GM19455 (cell line): ENCODE measurements at regions not wholly inside any gene's neighbourhood (a gene's known extent, or its start where the extent isn't known, plus 50 kb on each side); places are given as distances from the start of the nearest gene placed in this dataset.
"Not testable (repeated sequence)": the region's sequence is repeated elsewhere in the genome, so short reads cannot be mapped to it uniquely, and the experiment has no call there.

Source experiments
- ATAC-seq: cut with Tn5 transposase; IDR thresholded peaks from one replicate; pipeline ENCODE4 v1.9.1; 2021; ENCODE audit not compliant: unreplicated experiment

DNA sequence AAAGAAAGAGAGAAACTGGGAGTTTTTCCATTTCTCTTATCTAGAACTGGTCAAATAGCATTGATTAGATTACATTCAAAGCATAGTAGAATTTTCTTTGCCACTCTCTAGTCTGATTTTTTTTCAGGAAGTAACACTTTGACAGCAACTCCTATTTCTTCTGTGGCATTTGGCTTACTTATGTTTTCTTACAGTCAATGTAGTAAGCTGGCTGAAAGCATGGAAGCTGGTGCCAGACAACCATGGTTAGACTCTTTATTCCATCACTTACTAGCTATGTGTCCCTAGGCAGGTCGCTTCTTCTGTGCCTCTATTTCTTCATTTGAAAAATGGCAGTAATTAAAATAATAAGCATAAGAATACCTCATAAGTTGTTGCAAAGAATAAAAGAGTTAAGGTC, 54.2 kb upstream of the OPRM1 start:
- no peak for ATAC-seq

DNA sequence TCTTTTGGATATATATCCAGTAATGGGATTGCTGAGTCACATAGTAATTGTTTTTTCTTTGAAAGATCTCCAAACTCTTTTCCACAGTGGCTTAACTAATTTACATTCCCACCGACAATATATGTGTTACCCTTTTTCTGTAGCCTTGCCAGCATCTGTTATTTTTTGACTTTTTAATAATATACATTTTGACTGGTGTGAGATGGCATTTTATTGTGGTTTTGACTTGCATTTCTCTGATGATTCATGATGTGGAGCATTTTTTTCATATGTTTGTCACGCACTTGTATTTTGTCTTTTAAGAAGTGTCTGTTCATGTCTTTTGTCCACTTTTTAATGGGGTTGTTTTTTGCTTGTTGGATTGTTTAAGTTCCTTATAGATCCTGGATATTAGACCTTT, 58.9 kb upstream of the OPRM1 start:
- ATAC-seq = no peak

DNA sequence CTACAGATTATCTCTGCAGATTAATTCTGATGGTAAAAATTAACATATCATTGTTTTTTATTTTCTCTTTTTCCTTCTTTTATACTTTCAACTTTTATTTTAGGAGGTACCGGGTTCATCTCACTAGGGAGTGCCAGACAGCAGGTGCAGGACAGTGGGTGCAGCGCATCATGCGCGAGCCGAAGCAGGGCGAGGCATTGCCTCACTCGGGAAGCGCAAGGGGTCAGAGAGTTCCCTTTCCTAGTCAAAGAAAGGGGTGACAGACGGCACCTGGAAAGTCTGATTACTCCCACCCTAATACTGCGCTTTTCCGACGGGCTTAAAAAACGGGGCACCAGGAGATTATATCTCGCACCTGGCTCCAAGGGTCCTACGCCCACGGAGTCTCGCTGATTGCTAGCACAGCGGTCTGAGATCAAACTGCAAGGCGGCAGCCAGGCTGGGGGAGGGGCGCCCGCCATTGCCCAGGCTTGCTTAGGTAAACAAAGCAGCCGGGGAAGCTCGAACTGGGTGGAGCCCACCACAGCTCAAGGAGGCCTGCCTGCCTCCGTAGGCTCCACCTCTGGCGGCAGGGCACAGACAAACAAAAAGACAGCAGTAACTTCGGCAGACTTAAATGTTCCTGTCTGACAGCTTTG, 60.0 kb upstream of the OPRM1 start:
- ATAC-seq = not testable (repeated sequence)

DNA sequence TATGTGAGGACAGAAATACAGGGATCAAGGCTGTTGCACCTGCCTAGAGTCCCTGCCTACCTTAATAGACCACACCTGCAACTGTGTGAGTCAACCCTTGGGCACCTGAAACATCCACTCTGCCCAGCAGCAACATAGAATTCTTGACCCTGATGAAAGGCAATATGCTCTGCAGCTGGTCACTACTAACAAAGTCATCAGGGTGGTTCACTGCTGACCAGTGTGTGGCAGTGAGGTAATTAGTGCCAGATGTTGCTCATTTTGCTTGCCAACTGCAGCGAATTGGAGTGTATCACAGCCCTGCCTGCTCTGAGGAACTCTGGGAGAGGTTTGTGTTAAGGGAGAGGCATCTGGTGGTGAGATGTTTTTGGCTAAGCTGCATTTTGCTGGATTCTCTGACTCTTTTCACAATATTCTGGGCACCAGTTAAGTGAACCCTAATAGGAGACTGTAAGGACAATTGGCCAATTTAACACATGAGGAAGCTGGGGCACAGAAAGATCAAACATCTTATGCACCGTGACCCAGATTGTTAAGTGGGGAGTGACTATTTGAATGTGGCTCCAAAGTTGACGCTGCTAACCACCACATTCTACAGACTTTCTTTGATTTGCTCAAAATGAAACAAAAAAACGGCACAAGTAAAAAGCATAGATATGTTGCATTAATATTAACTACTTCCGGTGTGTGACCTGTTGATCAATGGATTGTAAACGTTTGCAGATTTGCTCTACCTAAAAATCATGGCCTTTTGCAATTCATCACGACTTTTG, 61.9 kb upstream of the OPRM1 start:
- no peak for ATAC-seq

DNA sequence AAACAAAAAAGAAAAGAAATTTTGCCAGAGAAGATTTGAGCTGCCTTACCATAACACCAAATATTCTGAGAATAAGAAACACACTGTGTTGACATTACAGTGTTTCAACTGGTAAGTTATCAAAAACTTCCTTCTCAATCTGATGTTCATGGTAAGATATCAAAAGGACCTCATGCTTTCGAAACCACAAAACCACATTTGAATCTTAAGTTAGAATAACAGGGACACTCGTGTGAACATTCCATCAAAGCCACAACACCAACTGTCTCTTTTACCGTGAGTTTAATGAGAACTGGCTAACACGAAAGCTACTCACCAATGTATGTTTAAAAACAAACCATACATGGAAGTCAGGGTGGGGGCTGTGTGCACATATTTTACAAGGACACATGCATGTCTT, 73.0 kb upstream of the OPRM1 start:
- no peak for ATAC-seq

DNA sequence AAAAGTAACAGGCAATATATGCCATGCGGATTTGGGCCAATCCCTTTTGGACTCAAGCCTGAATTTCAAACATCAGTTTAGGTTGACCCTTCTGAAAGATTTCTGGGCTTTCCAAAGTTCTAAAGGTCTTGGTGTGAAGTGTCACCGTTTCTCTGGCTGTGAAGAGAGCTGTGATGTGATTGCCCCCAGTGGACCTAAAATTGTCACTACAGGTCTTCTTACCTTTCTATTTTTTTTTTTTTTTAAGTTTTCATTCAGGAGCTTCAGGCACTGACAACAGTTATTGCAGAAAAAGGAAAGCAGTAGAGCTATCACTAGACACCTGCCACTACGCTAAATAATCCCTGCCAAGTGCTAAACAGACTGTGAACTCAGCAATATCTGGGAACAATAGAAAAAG, 75.7 kb upstream of the OPRM1 start:
- no peak for ATAC-seq

DNA sequence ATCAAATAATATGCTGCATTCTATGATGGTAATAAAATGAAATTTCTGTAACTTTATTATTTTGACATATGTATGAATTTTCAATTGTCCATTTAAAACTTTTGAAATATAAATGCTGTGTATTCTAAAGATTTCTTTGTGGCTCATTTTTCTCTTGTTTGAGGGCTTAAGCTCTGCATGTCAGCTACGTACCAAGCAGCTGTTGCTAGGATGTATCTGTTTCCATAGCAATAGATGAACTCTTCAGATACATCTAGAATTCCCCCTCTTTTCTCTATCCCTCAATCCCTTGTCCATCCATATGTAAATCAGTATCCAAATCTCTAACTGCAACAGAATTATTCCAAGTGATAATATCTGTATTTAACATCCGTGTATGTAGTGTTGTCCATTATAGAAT, 76.5 kb upstream of the OPRM1 start:
- no peak for ATAC-seq

DNA sequence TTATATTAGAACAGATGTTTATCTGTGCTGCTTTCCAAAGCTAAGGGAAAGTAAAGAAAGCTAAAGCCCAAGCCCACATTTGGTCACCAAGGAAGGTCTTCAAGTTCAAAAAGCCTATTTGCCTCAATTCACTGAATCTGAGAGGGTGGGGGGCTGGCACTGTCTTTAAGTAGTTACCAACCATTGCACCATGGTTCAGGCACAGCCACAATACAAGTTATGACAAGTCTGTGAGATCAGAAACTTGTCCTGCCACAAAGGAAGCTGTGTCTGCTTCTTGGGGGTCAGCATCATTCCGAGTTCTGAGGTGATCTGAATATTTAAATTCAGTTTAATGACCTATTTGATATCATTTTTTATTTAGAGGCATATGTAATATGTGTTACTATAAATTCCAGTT, 78.3 kb upstream of the OPRM1 start:
- ATAC-seq = no peak

DNA sequence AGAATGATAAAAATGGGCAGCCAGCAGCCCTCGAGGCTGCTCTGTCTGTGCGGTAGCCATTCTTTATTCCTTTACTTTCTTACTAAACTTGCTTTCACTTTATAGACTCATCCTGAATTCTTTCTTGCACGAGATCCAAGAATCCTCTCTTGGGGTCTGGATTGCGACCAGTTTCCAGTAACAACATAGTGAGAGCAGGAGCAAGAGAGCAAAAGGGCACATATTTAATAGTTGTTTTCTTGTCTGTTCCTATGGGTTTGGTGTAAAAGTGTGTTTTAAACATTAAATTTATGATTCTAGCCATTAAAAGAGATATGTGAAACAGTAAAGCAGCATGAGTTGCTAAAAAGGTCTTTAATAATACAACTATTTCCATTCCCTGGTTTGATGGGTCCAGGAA, 78.8 kb upstream of the OPRM1 start:
- no peak for ATAC-seq

DNA sequence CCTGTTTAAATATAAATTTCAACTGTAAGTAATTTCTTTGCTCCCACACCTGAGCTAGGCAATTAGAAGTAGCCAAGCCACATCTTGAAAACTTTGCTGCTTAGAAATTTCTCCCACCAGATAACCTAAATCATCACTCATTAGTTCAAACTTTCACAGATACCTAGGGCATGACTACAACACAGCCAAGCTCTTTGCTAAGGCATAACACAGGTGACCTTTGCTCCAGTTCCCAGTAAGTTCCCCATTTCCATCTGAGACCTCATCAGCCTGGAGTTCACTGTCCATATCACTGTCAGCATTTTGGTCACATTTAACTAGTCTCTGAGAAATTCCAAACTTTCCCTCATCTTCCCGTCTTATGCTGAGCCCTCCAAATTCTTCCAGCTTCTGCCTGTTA, 79.8 kb upstream of the OPRM1 start:
- ATAC-seq = no peak

DNA sequence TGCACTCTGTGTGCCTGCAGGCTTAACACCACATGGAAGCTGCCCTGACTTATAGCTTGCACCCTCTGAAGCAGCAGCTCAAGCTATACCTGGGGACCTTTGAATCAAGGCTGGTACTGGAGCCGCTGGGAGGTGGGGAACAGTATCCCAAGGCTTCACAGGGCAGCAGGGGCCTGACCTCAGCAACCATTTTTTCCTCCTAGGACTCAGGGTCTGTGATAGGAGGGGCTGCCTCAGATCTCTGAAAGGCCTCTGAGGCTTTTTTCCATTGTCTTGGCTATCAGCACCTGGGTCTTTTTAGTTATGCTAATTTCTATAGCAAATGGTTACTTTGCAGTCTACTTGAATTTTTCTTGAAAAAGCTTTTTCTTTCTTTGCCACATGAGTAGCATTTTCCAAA, 80.2 kb upstream of the OPRM1 start:
- no peak for ATAC-seq

DNA sequence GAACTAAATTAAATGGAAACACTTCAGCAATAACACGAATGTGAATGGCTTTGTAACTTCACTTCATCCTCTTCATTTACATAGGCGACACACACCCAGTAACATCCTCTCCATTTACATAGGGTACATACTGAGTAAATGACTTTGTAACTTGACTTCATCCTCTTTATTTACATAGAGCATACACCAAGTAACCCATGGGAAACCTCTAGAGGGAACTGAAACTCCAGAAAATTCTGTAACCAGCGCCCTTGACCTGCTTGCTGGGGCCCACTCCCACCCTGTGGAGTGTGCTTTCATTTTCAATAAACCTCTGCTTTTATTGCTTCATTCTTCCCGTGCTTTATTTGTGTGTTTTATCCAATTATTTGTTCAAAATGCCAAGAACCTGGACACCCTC, 81.6 kb upstream of the OPRM1 start:
- peak; percentile 91 for ATAC-seq

DNA sequence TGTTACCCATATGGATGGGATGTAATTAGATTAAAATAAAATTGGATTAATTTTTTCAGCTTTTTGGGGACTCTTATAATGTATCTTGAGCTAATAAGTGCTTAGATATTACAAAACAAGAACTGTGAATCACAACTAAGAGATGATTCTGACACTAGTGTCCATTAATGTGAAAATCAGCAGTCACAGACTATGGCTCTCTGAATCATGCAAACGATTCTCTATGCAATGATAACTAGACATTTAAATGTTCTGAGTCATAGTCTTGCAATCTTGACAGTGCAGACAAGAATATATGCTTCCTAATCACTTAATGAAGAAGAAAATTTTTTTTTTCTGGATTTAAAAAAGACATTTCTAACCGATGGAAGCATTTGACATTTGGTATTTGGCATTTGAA, 82.2 kb upstream of the OPRM1 start:
- no peak for ATAC-seq

DNA sequence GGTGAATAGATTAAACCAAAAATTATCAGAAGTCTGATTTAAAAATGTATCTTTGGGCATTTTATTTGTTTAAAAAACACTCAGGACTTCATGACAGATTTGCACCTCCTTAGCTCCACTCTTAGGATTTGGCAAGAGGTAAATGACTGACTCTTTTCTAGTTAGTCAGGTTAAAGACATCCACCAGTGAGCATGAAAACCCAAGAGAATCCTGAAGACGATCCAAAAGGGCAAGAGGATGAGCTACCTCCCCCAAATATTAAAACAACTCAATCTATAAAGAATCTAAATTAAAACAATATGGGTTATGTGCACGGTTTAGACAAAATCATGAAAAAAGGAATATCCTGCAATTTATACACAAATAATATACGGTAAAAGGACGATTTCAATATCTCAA, 89.4 kb upstream of the OPRM1 start:
- no peak for ATAC-seq

DNA sequence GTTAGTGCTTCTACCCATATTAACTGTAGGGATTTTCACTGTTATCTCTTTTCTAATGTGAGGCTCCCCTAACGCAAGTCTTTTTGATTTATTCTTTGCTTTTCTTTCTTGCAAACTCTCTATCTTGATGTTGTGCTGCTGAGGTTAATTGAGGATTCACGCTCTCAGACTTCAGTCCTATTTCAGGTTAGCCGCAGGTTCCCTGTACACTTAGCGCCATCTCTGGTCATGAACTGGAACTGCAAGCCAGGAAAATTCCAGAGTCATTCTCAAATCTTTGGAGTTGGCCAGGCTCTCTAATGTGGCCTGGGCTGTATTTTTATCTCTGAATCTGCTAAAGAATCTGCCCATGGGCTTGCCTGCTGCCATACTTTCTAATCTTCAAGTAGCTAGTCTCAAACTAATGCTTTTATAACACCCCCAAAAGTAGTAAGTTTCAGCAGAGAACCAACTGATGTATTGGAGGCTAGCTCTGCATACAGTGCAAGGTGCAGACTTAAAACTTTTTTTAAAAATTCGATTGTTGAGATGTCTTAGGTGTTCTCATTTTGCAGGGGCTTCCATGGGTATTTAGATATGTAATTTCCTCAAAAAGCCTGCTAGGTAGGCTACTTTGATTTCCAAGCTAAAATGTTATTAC, 91.1 kb upstream of the OPRM1 start:
- ATAC-seq = no peak

DNA sequence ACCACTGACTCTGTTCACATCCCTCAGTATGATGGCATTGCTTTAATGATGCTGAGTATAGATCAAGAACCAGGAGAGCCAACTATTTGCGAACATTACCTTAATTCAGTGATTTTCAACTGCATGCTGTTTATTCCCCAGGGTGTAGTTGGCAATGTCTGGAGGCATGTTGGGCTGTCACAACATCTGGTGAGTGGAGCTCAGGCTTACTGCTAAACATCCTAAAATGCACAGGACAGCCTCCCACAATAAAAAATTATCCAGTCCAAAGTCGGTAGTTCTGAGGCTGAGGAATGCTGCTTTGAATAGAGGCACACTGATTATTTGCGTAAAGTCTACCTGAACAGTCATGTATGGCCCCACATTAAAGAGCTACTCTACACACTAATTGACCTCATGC, 94.8 kb upstream of the OPRM1 start:
- ATAC-seq = no peak

DNA sequence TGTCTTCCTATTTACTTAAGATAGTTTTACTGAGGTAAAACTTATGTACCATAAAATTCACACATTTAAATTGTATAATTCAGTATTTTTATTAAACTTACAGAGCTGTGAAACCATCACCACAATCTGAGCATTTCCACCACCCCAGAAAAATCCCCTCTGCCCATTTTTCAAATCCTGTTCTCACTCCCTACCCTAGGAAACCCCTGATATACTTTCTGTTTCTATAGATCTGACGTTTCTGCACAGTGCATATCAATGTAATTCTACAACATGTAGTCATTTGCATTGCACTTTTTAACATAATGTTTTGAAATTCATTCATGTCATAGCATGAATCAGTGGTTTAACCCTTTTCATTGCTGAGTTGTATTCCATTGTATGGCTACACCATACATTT, 96.7 kb upstream of the OPRM1 start:
- ATAC-seq = no peak

DNA sequence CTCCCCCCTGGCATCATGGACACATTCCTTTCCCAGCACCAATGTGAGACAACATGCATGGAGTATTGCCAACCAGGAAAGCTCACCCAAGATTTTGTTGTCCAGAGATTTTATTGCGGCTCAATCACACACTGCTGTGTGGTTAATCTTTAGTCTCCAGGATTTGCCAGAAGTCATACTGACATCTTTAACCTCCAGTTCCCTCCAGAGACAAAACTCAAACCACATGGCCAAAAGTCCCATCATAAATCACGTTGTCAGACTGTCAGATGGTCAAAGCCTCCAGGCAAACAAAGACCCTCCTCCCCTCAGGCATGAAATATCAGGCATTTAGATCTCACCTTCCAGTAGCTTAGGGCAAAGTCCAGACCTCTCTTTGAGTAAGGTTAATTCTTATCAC, 97.3 kb upstream of the OPRM1 start:
- ATAC-seq = no peak

DNA sequence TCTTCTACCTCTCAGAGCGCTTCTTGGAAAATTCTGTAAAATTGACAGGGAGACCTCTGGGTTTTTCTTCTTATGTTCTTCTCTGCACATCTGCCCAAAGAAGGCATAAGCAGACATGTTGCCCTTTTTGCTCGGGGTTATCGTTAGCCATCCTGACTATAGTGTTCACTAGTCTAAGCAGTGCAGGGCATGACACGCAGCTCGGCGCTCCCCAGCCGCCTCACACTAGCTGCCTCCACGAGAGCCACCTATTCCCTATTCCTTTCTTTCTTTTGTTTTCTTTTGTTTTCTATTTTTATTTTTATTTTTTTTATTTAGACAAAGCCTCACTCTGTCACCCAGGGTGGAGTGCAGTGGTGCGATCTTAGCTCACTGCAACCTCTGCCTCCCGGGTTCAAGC, 100.2 kb upstream of the OPRM1 start:
- ATAC-seq = no peak

DNA sequence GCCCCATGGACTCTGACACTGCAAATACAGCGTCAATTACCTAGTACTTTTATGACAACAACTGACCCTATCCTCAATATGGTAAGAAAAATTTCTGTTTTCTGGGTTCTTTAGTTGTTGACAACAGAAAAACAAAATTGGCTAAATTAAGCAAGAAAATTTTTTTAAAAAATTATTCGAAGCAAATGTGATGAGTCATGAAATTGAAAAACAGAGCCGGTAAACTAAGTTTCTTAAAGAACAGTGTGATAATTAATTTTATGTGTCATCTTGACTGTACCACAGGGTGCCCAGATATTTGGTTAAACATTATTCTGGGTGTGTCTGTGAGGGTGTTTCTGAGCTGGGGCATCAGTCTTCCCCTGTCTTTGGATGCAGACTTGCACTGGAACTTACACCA, 107.6 kb upstream of the OPRM1 start:
- no peak for ATAC-seq

DNA sequence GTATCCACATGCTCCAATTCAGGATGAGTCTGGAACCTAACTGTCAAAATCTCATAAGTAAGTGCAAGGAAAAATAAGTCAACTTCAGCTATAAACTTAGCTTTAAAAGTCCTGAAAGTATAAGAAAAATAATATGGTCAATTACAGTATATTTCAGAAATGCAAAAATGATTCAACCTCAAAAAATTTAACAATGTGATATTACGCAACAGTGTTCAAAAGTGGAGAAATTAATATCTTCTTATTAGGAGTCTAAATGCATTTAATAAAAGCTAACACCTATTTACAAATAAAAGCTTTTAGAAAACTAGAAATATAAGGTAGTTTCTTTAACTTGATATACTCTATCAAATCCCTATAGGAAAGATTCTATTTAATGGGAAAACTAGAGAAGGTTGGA, 111.2 kb upstream of the OPRM1 start:
- ATAC-seq = no peak

DNA sequence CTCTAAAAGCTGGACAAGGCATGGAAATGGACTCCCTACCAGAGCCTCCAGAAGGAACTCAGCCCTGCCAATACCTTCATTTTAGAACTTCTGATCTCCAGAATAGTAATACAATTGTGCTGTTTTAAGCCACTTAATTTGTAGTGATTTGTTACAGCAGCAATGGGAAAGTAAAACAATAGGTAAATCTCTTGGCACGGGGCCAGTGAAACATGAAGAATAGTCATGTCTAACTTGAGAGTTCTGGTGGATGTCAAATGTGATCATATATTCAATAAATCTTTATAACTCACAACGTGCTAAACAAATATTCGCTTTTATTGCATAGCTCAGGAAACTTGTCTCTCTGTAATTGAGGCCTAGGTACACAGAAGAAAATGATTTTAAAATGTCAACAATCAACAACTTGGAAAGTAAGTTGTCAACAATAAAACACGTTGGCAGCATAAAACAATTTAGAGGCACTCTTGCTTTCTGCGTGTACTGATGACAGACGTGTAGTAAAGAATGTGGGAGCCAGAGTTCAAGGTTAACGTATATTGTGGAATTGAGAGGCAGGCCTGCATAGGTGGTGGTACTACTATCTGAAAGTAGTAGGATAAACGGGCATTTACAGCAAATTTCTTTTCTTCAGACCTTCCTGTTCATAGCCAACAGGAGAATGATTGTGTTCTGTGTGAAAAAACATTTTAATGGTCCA, 140.5 kb upstream of the OPRM1 start:
- ATAC-seq = no peak
